Stimulated activated CD4-positive, alpha-beta T cell treated with anti-CD3 and anti-CD28 coated beads, Interleukin-12 subunit alpha, Interleukin-12 subunit beta, amount 100 ng/mL, for 24 hours (primary cell): ENCODE measurements at regions not wholly inside any gene's neighbourhood (a gene's known extent, or its start where the extent isn't known, plus 50 kb on each side); places are given as distances from the start of the nearest gene placed in this dataset.
"Not testable (repeated sequence)": the region's sequence is repeated elsewhere in the genome, so short reads cannot be mapped to it uniquely, and the experiment has no call there.

Experiments
- DNase-seq, 2 experiments: peaks; one replicate each; pipeline ENCODE4 v3.0.0-alpha.2; 2020; ENCODE audit warnings: low read depth in 2 of 2

DNA sequence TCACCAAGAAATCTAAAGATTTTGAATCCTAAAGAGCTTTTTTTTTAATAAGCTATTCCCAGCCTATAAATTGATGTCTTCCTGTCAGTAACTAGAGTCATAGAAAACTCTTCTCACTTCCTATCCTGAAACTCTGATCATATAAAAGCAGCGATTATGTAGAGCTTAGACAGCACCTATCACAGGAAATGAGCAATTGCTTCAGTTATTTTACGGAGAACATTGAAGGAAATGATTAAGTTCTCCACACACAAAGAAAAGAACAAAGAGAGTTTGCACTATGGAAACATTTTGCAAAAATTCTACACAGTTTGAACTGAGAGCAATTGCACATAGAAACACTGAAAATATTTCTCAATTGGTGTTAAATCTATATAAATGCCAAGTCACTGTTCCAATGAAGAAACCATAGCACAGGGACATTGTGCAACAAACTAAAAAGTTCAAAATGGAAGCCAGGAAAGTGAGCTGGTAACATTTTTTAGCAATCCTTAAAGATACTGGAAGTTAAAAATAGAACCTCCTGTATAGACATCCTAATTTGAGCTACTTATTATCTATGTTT lies 291.5 kb upstream of the ARHGEF26 start:
- no peak for DNase-seq

DNA sequence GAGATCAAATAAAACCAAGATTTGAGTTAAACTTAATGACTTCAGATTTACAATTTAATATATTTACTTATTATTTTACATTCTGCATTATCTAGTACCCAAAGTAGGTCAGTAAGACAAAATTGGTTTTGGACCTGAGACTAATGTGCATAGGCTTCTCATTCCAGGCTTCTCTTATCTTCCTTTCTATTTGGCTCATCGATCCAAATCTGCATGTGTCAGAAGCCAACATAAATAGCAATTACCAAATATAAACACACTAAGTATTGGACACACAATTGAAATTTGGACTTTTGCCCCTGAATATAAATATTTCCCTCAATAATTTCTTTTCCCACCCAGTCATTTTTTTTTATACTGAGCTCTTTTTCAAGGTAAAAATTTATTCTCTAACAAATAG lies 290.6 kb upstream of the ARHGEF26 start:
- DNase-seq = no peak

DNA sequence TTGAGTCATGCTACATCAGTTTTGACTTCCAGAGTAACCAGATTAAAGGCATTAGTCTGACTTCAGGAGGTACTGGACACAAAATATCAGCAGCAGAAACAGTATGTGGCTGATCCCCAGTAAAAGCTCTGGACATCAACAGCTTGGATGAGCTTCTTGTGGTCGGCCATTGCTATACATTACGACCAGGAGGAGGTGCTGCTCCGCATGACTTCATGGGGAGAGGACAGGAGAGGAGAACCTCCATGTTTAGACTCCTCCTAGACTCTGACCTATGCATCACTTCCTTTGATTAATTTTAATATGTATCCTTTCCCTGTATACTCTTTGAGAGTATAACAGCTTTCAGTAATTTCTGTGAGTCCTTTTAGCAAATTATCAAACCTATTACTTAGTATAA lies 285.6 kb upstream of the ARHGEF26 start:
- DNase-seq = no peak

DNA sequence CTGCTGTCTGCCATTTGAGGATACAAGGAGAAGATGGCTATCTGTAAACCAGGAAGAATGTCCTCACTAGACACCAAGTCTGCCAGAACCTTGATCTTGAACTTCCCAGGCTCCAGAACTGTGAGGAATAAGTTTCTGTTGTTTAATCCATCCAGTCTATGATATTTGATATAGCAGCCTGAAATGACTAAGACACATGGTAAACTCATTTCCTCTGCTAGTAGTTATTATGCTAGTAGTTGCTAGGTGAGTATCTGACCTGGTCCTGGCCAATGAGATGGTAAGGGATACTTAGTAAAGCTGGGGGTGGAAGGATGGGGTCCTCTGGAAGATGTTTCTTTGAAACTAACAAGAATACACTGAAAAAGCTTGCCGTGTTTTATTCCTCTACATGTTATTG lies 280.7 kb upstream of the ARHGEF26 start:
- DNase-seq = no peak

DNA sequence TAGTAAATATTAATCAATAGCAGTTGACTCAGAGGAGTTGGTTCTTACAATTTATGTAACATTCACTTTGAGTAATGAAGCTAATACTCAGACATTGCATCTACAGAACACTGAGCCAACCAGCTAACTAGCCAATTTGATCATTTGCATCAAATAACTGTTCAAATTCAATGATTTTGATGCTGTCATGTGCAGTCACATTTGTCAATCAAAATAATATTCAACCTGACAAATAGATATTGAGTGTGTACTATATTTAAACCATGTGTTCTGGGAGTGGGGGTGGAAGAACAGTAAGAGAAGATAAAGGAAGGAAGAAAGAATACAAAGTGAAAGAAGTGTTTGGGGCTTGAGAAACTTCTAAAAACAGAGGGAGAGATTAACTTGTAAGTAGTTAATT lies 277.2 kb upstream of the ARHGEF26 start:
- DNase-seq = no peak

DNA sequence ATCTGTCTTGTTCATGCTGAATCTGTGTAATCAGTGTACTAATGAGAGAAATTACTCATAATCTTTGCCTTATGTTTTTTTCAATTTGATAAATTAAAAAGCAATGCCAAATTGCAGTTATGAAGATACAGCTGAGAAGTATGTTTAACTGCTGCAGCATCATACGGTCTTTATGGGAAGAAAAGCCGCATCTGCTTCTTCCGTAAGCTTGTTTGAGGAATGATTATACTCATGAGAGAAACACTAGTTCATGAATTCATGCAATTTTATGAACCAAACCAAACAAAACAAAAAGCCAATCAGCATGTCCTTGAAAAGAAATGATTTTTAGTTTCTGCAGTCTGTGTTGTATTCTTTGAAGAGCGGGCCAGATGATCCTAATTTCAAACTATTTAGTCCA lies 275.9 kb upstream of the ARHGEF26 start:
- DNase-seq = no peak

DNA sequence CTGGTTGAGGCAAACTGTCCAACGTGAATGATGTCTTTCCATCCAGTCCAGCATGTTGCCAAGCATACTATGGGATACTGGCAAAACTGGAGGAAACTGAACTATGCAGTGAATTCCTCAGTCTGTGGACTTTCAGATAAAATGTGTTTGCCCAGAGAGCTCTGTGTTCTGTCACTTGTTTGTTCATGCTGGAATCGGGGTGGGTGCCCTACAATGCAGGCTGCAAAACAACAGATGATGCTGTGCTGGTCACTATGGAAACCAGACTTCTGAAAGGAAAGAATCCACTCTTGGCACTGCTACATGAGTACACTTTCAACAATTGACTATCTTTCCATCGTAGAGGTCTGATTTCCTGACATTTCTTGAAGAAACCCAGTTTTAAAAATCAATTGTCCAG lies 272.5 kb upstream of the ARHGEF26 start:
- no peak for DNase-seq

DNA sequence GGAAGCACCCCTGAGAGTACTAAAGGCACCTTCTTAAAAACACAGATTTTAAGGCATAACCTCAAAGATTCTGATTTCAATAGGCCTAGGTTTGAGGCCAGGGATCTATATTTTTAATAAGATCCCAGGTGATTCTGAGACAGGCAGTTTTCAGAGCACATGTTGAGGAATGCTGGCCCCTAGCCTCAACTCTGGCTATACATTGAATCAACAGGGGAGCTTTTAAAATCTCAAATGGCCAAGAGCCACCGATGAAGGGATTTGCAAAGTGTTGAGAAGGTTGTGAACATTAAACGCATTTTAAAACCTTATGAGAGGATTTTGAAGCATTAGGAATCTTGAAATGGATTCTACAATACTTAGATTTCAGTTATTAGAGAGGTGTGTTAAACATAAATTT lies 268.8 kb upstream of the ARHGEF26 start:
- DNase-seq = no peak

DNA sequence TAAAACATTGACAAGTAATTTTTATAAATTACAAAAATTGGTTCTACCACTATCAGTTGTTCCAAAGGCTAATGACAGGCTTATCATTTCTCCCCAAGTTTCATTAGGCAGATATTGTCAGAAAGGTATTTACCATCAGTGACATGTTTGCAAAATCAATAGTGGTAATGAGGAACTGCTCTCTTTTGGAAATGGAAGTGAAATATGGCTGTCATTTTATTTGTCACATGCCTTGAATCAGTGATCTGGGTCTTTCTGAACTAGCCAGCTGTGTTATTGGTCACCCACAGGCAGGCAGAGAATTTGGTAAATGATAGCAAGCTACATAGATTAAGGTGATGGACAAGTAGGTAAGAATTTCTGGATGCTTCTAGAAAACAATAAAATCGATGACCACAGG lies 268.0 kb upstream of the ARHGEF26 start:
- DNase-seq = no peak

DNA sequence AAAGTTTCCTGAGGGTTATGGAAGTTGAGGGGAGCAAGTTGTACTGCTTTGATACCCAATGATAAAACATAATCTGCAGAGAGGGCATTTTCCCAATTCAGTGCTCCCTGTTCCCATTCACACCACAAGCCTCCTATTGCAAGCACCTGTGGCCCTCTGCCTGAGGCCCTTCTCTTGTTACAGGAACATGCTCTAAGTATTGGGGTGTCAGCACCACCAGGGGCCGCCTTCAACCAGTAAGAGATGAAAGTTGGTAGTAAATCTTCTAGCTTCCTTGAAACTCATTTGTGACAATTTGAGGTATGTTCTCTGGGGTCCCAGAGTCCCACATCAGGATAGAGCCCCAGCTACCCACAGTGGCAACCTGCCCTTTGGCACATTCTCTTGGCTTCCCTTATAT lies 265.4 kb upstream of the ARHGEF26 start:
- no peak for DNase-seq

DNA sequence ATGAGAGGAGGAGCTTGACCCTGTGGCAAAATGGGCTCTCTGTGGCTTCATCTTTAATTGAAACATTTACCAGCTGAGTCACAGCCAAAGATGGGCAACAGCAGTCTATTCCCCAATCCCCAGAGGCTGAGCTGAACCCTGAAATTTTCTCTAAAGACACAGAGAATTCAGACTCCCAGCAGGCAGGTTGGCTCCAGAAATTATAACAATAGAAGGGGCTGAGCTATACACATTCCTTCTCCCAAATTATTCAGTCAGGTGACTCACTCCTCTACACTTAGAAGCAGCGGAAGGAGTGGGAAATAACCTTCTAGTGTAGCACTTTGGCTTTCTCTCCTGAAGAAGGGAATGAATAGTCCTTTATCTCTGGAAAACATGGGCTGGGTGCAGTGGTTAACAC lies 264.3 kb upstream of the ARHGEF26 start:
- DNase-seq = no peak

DNA sequence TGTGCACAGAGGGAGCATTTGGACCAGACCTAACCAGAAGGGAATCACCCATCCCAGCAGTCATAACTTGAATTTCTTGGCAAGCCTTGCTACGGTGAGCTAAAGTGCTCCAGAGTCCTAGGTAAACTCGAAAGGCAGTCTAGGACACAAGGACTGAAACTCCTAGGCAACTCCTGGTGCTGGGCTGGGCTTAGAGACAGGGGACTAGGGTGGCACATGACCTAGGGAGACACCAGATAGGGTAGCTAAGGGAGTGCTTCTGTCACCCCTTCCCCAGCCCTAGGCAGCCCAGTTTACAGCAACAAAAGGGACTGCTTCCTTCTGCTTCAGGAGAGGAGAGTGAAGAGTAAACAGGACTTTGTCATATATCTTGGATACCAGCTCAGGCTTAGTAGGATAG lies 256.4 kb upstream of the ARHGEF26 start:
- DNase-seq = no peak

DNA sequence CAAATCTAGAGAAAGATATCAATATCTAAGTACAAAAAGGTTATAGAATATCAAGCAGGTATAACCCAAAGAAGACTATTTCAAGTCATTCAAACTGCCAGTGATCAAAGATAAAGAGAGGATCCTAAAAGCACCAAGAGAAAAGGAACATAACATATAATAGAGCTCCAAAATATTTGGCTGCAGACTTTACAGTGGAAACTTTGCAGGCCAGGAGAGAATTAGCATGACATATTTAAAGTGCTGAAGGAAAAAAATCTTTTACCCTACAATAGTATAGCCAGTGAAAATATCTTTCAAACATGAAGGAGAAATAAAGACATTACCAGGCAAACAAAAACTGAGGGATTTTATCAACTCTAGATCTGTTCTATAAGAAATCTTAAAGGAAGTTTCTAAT lies 254.3 kb upstream of the ARHGEF26 start:
- no peak for DNase-seq

DNA sequence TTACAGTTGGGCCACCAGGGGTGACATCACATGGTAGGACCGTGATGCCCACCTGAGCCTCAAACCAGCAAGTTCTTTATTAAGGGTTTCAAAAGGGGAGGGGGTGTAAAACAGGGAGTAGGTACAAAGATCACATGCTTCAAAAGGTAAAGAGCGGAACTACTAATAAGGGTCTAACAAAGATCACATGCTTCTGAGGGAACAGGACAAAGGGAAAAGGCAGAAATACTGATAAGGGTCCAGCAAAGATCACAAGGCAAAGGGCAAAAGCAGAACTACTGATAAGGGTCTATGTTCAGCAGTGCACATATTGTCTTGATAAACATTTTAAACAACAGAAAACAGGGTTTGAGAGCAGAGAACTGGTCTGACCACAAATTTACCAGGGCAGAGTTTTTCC lies 246.8 kb upstream of the ARHGEF26 start:
- DNase-seq = not testable (repeated sequence)

DNA sequence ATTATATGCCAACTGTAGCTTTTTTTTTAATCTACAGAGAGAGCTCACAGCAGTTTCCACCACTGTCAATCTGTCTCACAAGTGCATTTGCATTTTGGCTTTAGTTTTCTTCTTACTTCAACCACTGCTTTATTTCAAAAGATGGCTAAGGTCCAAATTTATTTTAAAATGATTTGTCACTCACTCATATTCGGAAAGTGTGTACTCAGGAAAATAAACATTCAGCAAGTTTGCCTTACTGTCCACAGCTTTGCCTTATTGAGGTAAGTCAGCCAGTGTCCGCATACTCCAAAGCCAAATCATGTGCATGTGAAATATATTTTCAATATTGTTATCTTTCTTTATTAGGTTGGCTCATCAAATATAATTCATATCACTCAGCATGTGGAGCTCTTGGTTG lies 240.7 kb upstream of the ARHGEF26 start:
- DNase-seq = no peak

DNA sequence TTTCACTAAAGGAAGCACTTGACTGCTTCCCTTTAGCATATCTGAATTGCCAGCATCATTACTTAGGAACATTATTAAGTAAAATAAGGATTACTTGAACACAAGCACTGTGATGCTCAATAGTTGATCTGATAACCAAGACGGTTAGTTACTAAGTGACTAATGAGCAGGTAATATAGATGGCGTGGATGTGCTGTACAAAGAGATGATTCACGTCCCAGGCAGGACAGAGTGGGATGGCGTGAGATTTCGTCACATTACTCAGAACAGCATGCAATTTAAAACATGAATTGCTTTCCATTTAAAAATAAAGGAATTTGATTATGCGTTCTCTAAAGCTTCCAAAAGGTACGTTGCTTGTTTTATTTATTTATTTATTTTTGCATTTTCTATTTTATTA lies 240.0 kb upstream of the ARHGEF26 start:
- no peak for DNase-seq

DNA sequence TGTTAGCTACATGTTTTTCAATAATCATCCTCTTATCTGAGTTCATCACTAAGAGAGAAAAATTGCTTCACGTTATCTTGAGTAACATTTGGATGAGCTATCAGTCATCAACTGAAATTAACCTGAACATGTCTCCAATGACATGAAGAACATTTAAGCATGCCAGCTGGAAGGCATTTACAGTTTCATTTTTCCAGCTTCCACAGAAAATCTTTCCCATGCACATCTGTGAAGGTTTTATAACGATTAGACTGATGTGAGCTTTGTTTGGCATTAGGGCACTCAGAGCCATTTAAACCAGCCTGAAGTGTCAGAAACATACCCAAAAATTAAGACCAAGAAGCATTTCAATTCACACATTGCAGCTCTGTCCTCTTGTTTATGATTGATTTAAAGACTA lies 235.8 kb upstream of the ARHGEF26 start:
- no peak for DNase-seq

DNA sequence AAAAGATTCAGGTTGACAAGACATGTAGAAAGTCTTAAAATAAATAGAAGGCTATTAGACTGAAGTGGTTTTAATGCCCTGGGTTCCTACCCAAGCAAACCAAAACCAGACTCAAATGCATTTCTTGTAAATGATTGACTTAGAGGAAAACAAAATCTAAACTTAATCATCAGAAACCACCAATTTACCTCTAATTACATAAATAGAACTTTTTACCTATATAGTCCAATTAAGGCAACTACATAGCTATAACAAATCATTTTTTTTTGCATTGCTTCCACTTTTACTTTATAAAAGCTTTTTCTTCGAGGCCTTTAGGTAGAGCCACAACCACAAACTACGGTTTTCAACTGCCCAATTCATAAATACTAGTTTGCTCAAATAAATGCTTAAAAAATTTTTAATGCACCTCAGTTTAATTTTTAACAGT lies 231.3 kb upstream of the ARHGEF26 start:
- no peak for DNase-seq

DNA sequence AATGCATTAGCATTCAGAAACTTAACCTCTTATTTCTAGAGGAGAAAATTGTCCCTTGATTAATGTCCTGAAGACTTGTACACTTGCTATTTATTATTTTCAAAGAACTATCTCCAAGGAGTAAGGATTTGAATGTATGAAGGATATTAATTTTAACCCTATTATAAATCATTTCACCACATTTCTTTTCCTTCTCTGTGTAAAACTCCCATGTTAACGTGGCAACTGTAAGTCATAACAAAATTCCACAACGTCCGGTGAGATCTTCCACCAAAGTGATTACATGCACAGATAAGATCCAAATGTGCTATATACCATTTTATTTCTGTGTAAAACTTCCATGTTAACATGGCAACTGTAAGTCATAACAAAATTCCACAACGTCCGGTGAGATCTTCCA lies 229.1 kb upstream of the ARHGEF26 start:
- DNase-seq = no peak

DNA sequence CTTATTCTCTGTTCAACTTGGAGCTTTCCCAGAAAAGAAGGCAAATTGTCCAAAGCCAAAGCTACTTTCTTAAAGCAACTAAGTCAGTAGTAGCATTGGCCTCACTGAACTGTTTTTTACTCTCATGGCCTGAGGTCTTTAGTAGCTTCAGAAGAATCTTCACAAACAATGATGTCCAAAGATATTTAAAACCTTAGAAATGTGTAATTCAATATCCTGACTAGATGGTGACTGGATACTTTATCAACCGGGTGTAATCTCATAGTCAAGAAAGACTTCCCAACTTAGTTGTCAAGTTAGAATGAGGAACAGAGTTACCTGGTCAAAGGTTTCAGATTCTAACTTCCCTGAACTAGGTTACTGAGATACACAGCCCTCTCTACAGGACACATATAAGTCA lies 226.3 kb upstream of the ARHGEF26 start:
- no peak for DNase-seq

DNA sequence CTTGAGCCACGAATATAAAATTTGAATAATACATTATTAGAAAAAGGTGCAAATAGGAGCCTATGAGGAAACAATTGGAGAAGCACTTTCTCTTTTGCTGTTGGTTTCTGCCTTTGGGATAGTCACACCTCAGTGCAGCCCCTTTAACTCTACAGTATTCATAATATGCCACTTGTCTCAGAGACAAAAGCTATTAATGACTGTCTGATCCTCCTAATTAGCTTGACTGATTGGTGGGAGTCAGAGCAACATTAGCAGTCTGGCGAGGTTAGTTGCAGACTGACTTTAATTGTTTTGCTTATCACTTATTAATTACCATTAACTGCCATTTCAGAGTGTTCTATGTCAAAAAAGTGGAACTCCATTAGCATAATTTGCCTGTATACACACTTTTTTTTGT lies 225.0 kb upstream of the ARHGEF26 start:
- DNase-seq = no peak

DNA sequence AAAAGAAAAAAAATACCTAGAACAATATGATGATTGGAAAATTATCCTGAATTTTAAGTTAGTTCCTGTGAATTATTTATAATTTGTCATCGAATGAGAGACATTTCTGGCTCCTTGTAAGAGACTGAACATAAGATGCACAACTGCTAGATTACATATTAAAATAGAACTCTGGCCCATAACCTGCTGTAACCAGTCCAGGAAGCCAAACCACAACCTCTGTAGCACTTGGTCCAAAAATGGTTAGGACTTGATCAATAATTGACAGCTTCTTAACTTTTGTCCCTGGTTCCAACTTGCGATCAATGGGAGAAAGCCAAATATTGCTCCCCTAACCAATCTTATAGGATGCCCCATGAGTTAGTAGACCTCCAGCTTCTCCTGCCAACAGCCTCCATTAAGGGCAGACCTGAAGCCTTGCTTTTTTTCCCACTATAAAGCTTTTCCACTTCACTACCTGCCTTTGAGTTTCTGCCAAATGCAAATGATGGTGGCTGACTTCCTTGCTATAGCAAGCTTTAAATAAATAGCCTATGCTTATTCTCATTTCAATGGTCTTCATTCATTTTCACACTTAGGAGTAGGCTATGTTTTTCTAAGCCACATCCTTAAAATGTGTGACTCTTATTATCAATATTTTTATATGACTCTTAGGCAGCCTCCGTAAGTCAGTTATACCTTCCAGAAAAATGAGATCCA lies 224.0 kb upstream of the ARHGEF26 start:
- DNase-seq = no peak

DNA sequence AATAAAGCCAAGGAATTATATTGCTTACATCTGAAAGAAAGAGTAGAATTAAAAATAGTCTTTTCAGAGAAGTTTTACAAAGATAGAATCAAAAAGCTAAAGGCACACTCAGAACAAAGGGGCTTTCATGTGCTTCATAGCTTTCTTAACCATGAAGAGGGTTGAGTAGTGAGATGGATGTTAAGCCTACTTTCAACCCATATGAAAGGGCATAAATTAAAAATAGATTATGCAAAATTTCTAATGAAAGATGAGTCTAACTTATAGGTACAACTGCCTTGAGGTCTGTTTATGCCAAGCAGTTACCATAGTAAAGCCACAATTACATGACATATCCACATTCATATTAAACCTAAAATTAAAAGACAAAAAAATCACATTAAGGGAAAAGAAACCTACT lies 223.3 kb upstream of the ARHGEF26 start:
- no peak for DNase-seq

DNA sequence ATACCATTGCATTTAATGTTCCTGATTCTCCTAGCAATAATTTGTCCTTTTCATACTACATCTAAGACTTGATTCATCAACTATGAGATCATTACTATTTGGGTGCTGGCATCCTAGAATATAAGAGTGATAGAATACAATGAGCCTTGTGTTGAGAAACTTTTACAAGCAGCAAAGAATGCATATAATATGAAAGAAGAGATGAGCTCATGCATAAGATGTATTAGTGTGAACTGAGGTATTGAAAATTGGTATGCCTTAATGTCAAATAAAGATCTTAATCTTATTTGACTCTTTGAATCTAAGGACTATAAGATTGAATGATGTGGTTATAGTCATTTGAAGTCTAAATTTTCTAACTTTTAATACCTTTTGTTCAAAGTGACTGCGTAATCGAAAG lies 220.0 kb upstream of the ARHGEF26 start:
- no peak for DNase-seq
